Hepatocyte (in vitro differentiated cells): ENCODE measurements at regions not wholly inside any gene's neighbourhood (a gene's known extent, or its start where the extent isn't known, plus 50 kb on each side); places are given as distances from the start of the nearest gene placed in this dataset.

Source experiments
- EZH2 ChIP-seq: fragments of 200-600 bp; sonication (generic); IDR thresholded peaks from 2 replicates; pipeline ENCODE4 v1.6.1; 2016; ENCODE audit warnings: antibody characterized with exemption, mild to moderate bottlenecking, borderline replicate concordance
- TF ChIP-seq, protein P1 (sequence below): fragments of 200-600 bp; sonication (generic); IDR thresholded peaks from 2 replicates; pipeline ENCODE4 v1.5.1; 2016; ENCODE audit warnings: antibody characterized with exemption, mild to moderate bottlenecking; ENCODE audit not compliant: poor library complexity

DNA sequence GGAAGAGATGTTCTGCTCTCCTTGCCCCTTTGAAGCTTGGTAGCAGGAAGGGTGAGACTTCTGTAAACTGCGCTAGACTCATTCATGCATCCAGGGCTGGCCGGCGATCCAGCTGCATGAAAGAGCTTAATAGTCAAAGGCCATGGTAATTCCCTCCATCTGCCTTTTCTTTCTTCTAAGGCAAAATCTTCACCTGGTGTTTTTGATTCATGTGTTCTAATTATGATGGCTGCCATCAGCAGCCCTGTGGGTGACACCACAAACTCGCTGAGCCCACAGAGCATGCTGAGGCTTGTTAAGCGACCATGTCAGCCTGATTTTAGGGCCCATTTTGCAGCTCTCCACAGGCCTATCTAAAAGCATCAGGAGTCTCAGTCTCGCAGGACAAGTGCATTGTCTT is 450.1 kb upstream of the TENM3 start:
- TF ChIP-seq, protein P1, sequence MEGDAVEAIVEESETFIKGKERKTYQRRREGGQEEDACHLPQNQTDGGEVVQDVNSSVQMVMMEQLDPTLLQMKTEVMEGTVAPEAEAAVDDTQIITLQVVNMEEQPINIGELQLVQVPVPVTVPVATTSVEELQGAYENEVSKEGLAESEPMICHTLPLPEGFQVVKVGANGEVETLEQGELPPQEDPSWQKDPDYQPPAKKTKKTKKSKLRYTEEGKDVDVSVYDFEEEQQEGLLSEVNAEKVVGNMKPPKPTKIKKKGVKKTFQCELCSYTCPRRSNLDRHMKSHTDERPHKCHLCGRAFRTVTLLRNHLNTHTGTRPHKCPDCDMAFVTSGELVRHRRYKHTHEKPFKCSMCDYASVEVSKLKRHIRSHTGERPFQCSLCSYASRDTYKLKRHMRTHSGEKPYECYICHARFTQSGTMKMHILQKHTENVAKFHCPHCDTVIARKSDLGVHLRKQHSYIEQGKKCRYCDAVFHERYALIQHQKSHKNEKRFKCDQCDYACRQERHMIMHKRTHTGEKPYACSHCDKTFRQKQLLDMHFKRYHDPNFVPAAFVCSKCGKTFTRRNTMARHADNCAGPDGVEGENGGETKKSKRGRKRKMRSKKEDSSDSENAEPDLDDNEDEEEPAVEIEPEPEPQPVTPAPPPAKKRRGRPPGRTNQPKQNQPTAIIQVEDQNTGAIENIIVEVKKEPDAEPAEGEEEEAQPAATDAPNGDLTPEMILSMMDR, result no peak
- TF ChIP-seq EZH2, result no peak
